SH-SY5Y (cell line): ENCODE measurements at regions not wholly inside any gene's neighbourhood (a gene's known extent, or its start where the extent isn't known, plus 50 kb on each side); places are given as distances from the start of the nearest gene placed in this dataset.

Source experiments
- GATA2 ChIP-seq: IDR thresholded peaks from 2 replicates; pipeline ENCODE4 v1.6.1; 2011; ENCODE audit warnings: mild to moderate bottlenecking, low read depth, low read length
- GATA3 ChIP-seq: IDR thresholded peaks from 2 replicates; pipeline ENCODE4 v1.6.1; 2011; ENCODE audit warnings: low read depth, mild to moderate bottlenecking, low read length, moderate library complexity

DNA sequence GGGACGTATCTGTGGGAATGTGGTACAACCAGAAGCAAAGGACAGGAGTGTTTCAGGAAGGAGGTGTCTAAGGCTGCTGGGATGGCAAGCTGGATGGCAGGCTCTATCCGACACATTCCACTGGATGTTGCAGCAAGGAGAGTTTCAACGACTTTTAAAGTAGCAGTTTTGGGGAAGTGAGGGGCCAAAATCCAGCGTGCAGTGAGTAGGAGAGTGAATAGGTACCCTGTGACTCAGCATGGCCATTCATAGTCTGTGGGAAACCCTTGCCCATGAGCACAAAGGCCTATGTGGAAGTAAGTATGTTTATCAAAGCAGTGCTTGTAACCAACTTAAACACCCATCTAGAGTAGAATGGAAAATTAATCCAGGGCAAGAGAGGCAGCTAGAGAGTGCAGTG is 664.7 kb downstream of the ACTL7B start:
- no peak for TF ChIP-seq GATA2
- TF ChIP-seq GATA3 = no peak
